GM18511 (cell line): ENCODE measurements at regions not wholly inside any gene's neighbourhood (a gene's known extent, or its start where the extent isn't known, plus 50 kb on each side); places are given as distances from the start of the nearest gene placed in this dataset.

Source experiments
- ATAC-seq: cut with Tn5 transposase; IDR thresholded peaks from one replicate; pipeline ENCODE4 v1.9.1; 2021; ENCODE audit warnings: mild to moderate bottlenecking, moderate library complexity; ENCODE audit not compliant: unreplicated experiment

GRCh38 chr1:232452117-232452516 is 177.8 kb downstream of the SIPA1L2 start:
- no peak for ATAC-seq

DNA sequence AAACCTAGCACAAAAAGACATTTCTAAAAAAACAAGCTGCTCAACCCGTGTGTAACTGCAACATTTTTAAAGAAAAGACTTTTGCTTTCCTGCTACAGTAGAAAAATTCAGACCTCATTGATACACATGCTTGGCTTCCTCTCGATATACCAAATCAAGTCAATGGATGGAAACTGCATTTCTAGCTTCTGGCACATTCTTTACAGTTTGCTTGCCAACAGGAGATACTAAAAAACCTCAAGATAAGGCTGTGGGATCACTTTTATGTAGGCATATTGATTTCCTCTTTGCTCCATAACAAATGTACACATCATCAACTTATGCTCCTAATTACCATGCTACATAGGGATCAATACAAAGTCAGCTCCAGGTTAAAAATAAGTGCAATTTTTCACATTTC is 178.4 kb downstream of the SIPA1L2 start:
- no peak for ATAC-seq

DNA sequence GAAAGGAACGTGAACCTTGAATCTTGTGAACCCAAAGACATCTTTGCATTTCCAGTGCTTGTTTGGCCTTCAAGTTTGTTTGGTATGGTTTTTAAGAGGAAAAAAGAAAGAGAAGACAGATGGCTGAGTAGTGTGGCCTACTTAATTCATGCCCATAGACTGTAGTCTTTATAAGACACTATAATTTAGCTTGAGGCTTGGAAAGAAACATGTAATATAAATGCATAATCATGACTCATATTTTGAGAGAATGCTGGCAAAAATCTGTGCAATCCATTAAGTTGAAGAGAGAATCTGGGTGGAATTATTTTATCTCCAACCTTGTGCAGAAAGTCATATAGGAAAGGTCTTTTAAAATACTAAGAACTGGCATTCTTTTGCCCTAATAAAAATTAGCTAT is 179.3 kb downstream of the SIPA1L2 start:
- ATAC-seq = no peak

DNA sequence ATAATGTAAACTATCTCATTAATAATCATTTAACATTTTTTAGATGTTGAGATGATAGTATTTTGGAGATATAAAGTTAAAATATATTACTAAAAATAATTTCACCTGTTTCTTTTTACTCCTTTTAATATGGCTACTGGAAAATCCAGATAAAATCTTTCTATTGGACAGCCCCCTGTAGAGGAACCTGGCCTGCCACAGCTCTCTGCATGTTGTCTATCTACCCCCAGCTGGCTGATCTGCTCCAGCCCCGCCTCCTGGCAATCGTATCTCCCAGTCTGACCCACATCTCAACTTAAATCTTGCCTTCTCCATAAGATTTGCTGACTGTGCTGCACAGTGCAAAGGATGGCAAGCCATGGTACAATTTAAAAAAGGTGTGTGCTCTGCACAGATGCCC is 182.8 kb downstream of the SIPA1L2 start:
- ATAC-seq = no peak

- ATAC-seq = no peak
Observed at GRCh38 chr1:232445361-232446106, 184.4 kb downstream of the SIPA1L2 start.

GRCh38 chr1:232443372-232443771 is 186.6 kb downstream of the SIPA1L2 start:
- ATAC-seq = no peak

DNA sequence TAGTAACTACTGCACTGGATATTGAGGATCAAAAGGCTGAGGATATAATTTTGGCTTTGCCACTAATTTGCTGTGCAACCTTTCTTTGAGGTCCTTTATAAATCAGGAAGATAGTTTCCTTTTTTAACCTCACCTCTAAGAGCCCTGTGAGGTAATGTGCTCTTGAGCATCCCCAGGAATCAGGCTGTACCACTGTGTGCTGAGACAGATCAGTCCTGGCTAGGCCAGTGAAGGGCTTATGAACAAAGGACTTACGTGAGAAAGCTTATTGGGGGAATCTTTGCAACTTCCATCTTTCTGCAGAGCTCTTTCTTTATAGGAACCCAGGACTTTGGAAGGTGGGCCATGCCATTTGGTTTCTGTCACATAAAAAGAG is 188.9 kb downstream of the SIPA1L2 start:
- no peak for ATAC-seq

DNA sequence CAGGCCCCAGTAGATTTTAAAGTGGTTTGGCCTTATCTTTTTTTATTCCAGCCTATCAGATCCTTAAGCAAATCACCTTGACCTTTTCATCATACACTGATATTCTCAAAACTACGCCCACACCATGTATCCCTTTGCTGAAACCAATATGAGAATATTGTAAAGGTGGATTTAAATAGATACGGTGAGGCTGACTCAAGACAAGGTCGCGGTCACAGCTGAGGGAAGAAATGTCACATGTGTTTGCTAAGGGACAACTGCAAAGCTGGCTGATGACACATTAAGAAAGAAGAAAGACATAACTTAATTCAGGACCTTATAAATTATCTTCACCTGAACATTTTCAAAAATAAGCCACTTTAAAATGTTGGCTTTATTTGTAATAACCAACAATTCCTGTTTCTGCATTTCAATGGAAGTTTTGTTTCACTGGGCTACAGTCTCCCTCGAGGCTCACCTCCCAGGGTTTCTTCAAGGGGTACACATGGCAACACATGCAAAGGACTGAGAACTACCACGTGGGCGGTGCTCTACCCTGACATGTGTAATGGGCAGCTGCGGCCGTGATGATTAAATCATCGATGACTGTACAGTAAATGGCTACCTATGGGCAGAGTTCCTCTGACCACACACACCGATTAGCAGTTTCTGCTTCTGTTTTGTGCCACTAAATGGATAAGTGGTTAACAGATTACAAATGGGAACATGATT is 189.5 kb downstream of the SIPA1L2 start:
- ATAC-seq = peak; percentile 72

DNA sequence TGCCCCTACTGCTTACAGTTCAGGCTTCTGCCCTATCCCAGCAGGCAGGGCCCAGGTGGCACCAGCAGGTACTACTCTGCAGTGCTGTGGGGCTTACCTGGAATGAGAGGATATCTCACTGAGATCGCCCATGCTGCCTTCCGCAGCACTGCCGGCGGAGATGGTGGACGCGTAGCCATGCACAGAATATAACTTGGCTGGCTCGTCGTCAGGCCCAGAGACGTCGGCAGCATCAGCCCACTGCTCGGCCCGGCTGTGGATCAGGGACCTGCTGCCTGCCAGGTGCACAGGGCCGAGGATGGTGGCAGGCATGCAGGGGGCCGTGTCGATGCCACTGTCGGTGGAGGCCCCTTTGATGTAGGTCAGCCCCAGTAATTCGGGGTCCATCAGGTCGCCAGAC is 190.9 kb downstream of the SIPA1L2 start:
- no peak for ATAC-seq

- ATAC-seq = no peak
Observed at GRCh38 chr1:232438476-232438875, 191.5 kb downstream of the SIPA1L2 start.

DNA sequence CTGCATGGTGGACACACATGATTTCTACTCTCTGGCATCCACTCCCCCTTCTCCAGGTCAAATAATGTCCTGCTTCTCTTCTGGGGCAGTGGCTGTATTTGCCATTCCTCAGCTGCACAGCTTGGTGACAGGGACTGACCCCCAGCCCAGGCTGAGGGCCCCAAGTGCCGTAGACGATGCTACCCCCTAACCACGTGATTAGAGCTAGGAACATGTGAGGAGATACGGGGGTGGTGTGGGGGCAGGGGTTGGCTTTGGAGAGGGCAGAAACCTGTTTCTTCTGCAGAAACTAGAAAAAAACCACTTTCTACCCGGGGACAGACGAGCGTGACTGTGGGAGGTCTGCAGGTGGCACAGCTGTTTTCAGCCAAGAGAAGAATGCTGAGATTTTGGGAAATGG is 192.4 kb downstream of the SIPA1L2 start:
- ATAC-seq = no peak

GRCh38 chr1:232435729-232436128 is 194.2 kb downstream of the SIPA1L2 start:
- ATAC-seq = no peak

GRCh38 chr1:232432313-232432712 is 197.6 kb downstream of the SIPA1L2 start:
- no peak for ATAC-seq

DNA sequence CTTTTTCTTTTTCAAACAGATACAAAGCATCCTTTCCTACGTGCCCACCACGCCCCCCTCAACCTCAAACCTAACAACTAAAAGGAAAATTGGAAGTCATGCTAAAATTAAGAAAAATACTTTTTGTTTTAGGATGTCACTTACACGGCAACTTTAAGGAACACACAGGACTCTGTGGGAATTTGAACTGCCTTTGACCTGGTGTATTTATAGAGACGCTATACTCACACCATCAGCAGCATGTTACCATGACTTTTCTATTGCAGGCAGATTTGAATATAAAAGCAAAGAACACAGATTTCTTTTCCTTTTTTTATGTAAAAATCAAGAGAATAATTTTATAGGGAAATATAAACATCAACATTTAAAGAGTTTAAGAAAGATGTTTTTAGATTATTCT is 198.2 kb downstream of the SIPA1L2 start:
- ATAC-seq = no peak

DNA sequence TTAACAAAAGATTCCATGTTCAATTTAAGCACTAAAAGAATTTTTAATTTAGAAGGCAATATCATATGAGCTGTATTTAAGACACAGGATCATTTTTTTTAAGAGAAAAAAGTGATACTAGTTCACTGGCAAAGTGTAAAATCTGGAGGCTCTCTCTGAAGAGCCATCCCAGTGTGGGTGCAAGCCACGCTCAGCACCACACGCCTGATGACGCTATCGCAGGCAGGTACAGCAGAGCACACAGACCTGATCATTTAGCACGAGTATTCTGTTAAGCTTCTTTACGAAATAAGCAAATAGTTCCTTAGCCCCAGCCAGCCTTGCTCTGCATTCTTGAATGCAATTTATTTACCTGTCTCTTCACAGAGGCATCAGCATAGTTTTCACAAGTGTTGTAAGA is 198.6 kb downstream of the SIPA1L2 start:
- no peak for ATAC-seq

- no peak for ATAC-seq
Observed at GRCh38 chr1:232430467-232430866, 199.5 kb downstream of the SIPA1L2 start.

- ATAC-seq = no peak
Observed at GRCh38 chr1:232428786-232429530, 201.0 kb downstream of the SIPA1L2 start.

DNA sequence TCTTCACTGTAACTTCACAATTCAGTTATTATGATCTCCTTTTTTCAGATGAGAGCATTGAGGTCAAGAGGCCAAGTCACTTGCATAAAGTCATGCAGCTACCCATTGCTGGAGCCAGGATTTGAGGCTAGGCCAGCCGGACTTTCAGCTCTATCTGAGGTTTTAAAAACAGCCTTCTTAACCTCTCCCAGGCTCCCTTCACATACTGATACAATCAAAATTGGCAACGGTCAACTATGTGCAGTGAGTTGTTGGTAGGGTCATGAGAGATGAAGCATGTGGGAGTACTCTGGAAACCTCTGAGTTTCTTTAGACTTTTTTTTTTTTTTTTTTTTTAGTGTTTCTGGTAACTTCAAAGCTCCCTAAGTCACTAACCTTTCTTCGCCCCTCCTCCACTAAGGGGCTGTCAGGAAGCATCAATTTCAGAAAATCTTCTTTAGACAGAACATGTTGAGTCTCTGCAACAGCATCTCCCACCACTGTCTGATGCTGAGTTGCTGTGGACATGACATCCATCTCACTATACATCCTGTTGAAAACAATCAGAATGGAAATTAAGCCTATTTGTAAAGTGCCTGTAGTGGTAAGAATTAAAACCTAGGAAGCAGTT is 201.8 kb downstream of the SIPA1L2 start:
- no peak for ATAC-seq

- no peak for ATAC-seq
Observed at GRCh38 chr1:232426801-232427200, 203.1 kb downstream of the SIPA1L2 start.

GRCh38 chr1:232425421-232425820 is 204.5 kb downstream of the SIPA1L2 start:
- ATAC-seq = no peak

DNA sequence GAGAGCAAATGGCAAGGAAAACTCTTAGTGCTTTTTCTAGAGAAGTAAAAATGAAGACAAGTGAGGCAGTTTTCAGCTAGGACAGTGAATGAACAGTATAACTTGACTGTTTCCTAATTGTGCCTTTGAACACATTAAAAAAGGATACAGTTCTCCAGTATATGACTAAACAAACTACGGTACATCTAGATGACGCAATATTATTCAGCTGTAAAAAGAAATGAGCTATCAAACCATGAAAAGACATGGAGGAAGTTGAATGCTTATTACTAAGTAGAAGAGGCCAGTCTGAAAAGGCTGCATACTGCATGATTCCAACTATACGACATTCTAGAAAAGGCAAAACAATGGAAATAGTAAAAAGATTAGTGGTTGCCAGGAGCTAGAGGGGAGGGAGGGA is 206.3 kb downstream of the SIPA1L2 start:
- no peak for ATAC-seq
